ENCODE measurements at regions not wholly inside any gene's neighbourhood (a gene's known extent, or its start where the extent isn't known, plus 50 kb on each side); places are given as distances from the start of the nearest gene placed in this dataset.

GRCh38 chr1:95582746-95583145 lies 348.7 kb downstream of the RWDD3 start:
- TF ChIP-seq CTCF (IDR thresholded peaks at IDR 0.05; ENCODE audit: control extremely low read depth in 1 of 3, insufficient read depth in 1 of 3, low read depth in 1 of 3, low read length in 3 of 3) (no peak), EP300 (IDR thresholded peaks at IDR 0.05; ENCODE audit: borderline replicate concordance in 1 of 2, low read depth in 2 of 2, low read length in 2 of 2) (no peak)

All from H1 (cell line).